ENCODE measurements at regions not wholly inside any gene's neighbourhood (a gene's known extent, or its start where the extent isn't known, plus 50 kb on each side); places are given as distances from the start of the nearest gene placed in this dataset.

- FAIRE-seq, result no peak
- no peaks in the 10 kb centered on the region for H3K9me1 ChIP-seq (ENCODE audit: control insufficient read depth, insufficient read depth, low read length)
- TF ChIP-seq ZNF23 (CRISPR knock-in tag; IDR thresholded peaks at IDR 0.05) (no peak), RBM25 (IDR thresholded peaks at IDR 0.05; ENCODE audit: low read depth, low read length, severe bottlenecking) (no peak), NFRKB (IDR thresholded peaks at IDR 0.05; ENCODE audit: low read depth) (no peak), ZNF668 (CRISPR knock-in tag; IDR thresholded peaks at IDR 0.05) (no peak), ARID3A (IDR thresholded peaks at IDR 0.05; ENCODE audit: borderline replicate concordance, low read depth, low read length) (no peak), RBM34 (IDR thresholded peaks at IDR 0.05; ENCODE audit: borderline replicate concordance, insufficient read depth, low read length) (no peak), ZNF280B (CRISPR knock-in tag; IDR thresholded peaks at IDR 0.05) (no peak), ZNF282 (CRISPR knock-in tag; IDR thresholded peaks at IDR 0.05) (no peak), ZNF175 (CRISPR knock-in tag; IDR thresholded peaks at IDR 0.05; ENCODE audit: low read depth) (no peak), NFE2L1 (tag; IDR thresholded peaks at IDR 0.05; ENCODE audit: borderline replicate concordance, low read depth) (no peak), HOXB6 (CRISPR knock-in tag; IDR thresholded peaks at IDR 0.05; ENCODE audit: borderline replicate concordance) (no peak), ZNF609 (CRISPR knock-in tag; IDR thresholded peaks at IDR 0.05; ENCODE audit: borderline replicate concordance) (no peak), EGR1 (conservative IDR thresholded peaks at IDR 0.05) (no peak), RBM14 (IDR thresholded peaks at IDR 0.05; ENCODE audit: borderline replicate concordance, insufficient read depth, low read depth, low read length) (no peak)
- WGBS (ENCODE audit: insufficient coverage, low coverage, missing lambda C conversion rate), result 3% methylated on average over 2 of the region's 2 CpGs
- no peaks in the 10 kb centered on the region for H3K9me3 ChIP-seq (replicated peaks; ENCODE audit: control insufficient read depth, insufficient read depth, low read depth, low read length)
- no TSS peak for BruUV-seq (replicated peaks)
- no peak overlapping the region for H2AFZ ChIP-seq (ENCODE audit: low read depth, low read length)
- POLR2A ChIA-PET, result no interaction called here
- H3K27me3 ChIP-seq (ENCODE audit: control insufficient read depth in 2 of 2, insufficient read depth in 2 of 2, low read length in 2 of 2), result peaks cover 5 to 20% of the 10 kb centered on the region in 2 experiments; a peak in 4 of 5 replicates
- CTCF ChIA-PET (ENCODE audit: low intra/inter-chr PET ratio), result no interaction called here
- H3K9ac ChIP-seq (ENCODE audit: insufficient read depth in 1 of 2, low read depth in 2 of 2, low read length in 2 of 2), result no peak overlapping the region
- ATAC-seq, result no peak
- H3K4me1 ChIP-seq (replicated peaks in 1 of 2; ENCODE audit: control insufficient read depth in 2 of 2, insufficient read depth in 2 of 2, low read length in 2 of 2), result no peaks in the 10 kb centered on the region
- DNase-seq (ENCODE audit: extremely low read depth in 1 of 4, low spot score in 3 of 4), result no peak
- intact Hi-C loops (cut with micrococcal nuclease) (no loop called here), in situ Hi-C loops (cut with MboI) (no loop called here)
- H3K79me2 ChIP-seq (ENCODE audit: control insufficient read depth, insufficient read depth, low read length), result no peaks in the 10 kb centered on the region
- H3K4me2 ChIP-seq (ENCODE audit: insufficient read depth, low read length), result no peak overlapping the region
- no peak overlapping the region for H3K4me3 ChIP-seq
- H3K27ac ChIP-seq (ENCODE audit: extremely low read depth, low read depth, low read length), result no peak overlapping the region
- no peaks in the 10 kb centered on the region for H3K36me3 ChIP-seq (ENCODE audit: control insufficient read depth, insufficient read depth, low read length)
- no peaks in the 10 kb centered on the region; the same call in 1 of the 2 replicates for H4K20me1 ChIP-seq (replicated peaks; ENCODE audit: control insufficient read depth, insufficient read depth, low read length)
Observed at GRCh38 chr6:159324596-159324995, 155.4 kb downstream of the FNDC1 start.

Measured in K562 (cell line).